GM12874 (cell line): ENCODE measurements at regions not wholly inside any gene's neighbourhood (a gene's known extent, or its start where the extent isn't known, plus 50 kb on each side); places are given as distances from the start of the nearest gene placed in this dataset.

Experiments used
- CTCF ChIP-seq: IDR thresholded peaks from 2 replicates; pipeline ENCODE4 v1.5.1; 2011; ENCODE audit warnings: low read depth, mild to moderate bottlenecking, control low read depth, low read length, moderate library complexity; ENCODE audit not compliant: insufficient read depth

GRCh38 chr12:73180734-73181133 lies 908.6 kb downstream of the TRHDE start:
- no peak for TF ChIP-seq CTCF

- no peak for TF ChIP-seq CTCF
Observed at GRCh38 chr12:73181244-73181643, 909.1 kb downstream of the TRHDE start.

GRCh38 chr12:73185403-73185802 lies 913.2 kb downstream of the TRHDE start:
- no peak for TF ChIP-seq CTCF

- no peak for TF ChIP-seq CTCF
Observed at GRCh38 chr12:73186272-73186671, 914.1 kb downstream of the TRHDE start.

- TF ChIP-seq CTCF: no peak
Observed at GRCh38 chr12:73187765-73188164, 915.6 kb downstream of the TRHDE start.

GRCh38 chr12:73210548-73211204 lies 938.5 kb downstream of the TRHDE start:
- no peak for TF ChIP-seq CTCF

GRCh38 chr12:73220951-73221350 lies 948.8 kb downstream of the TRHDE start:
- no peak for TF ChIP-seq CTCF
